ENCODE measurements at regions not wholly inside any gene's neighbourhood (a gene's known extent, or its start where the extent isn't known, plus 50 kb on each side); places are given as distances from the start of the nearest gene placed in this dataset.
"Not testable (repeated sequence)": the region's sequence is repeated elsewhere in the genome, so short reads cannot be mapped to it uniquely, and the experiment has no call there.

- DNase-seq (ENCODE audit: low read depth in 6 of 9, low spot score in 9 of 9) = no peak
- Histone ChIP-seq H3K4me3 (ENCODE audit: low read length in 2 of 2) (no peak overlapping the region), H3K27me3 (ENCODE audit: control insufficient read depth in 2 of 2, insufficient read depth in 1 of 2, low read length in 1 of 2) (no peaks in the 10 kb centered on the region), H3K9me3 (ENCODE audit: control insufficient read depth in 2 of 2, insufficient read depth in 1 of 2, low read length in 1 of 2) (no peaks in the 10 kb centered on the region), H3K36me3 (ENCODE audit: control insufficient read depth in 2 of 2, insufficient read depth in 2 of 2, low read length in 1 of 2) (no peaks in the 10 kb centered on the region), H3K27ac (ENCODE audit: low read depth in 1 of 2, low read length in 1 of 2) (no peak overlapping the region), H3K4me1 (ENCODE audit: control insufficient read depth in 2 of 2, insufficient read depth in 2 of 2, low read length in 2 of 2) (no peaks in the 10 kb centered on the region)
- WGBS = 95% methylated on average over 4 of the region's 4 CpGs
Measured at GRCh38 chr5:158461240-158461854, 602.4 kb upstream of the CLINT1 start.

GRCh38 chr5:158458086-158458485 lies 599.1 kb upstream of the CLINT1 start:
- H3K27me3 ChIP-seq (ENCODE audit: control insufficient read depth in 2 of 2, insufficient read depth in 1 of 2, low read length in 1 of 2) = no peaks in the 10 kb centered on the region
- WGBS = 91% methylated on average over 2 of the region's 2 CpGs
- H3K9me3 ChIP-seq (ENCODE audit: control insufficient read depth in 2 of 2, insufficient read depth in 1 of 2, low read length in 1 of 2) = no peaks in the 10 kb centered on the region
- H3K4me3 ChIP-seq (ENCODE audit: low read length in 2 of 2) = no peak overlapping the region
- no peak overlapping the region for H3K27ac ChIP-seq (ENCODE audit: low read depth in 1 of 2, low read length in 1 of 2)
- DNase-seq (ENCODE audit: low read depth in 6 of 9, low spot score in 9 of 9) = no peak
- H3K36me3 ChIP-seq (ENCODE audit: control insufficient read depth in 2 of 2, insufficient read depth in 2 of 2, low read length in 1 of 2) = no peaks in the 10 kb centered on the region
- H3K4me1 ChIP-seq (ENCODE audit: control insufficient read depth in 2 of 2, insufficient read depth in 2 of 2, low read length in 2 of 2) = no peaks in the 10 kb centered on the region

- no peaks in the 10 kb centered on the region for H3K4me1 ChIP-seq (ENCODE audit: control insufficient read depth in 2 of 2, insufficient read depth in 2 of 2, low read length in 2 of 2)
- no peaks in the 10 kb centered on the region for H3K9me3 ChIP-seq (ENCODE audit: control insufficient read depth in 2 of 2, insufficient read depth in 1 of 2, low read length in 1 of 2)
- H3K36me3 ChIP-seq (ENCODE audit: control insufficient read depth in 2 of 2, insufficient read depth in 2 of 2, low read length in 1 of 2) = no peaks in the 10 kb centered on the region
- H3K27ac ChIP-seq (ENCODE audit: low read depth in 1 of 2, low read length in 1 of 2) = no peak overlapping the region
- DNase-seq (ENCODE audit: low read depth in 6 of 9, low spot score in 9 of 9) = no peak
- no peaks in the 10 kb centered on the region for H3K27me3 ChIP-seq (ENCODE audit: control insufficient read depth in 2 of 2, insufficient read depth in 1 of 2, low read length in 1 of 2)
- 86% methylated on average over 1 of the region's 1 CpG for WGBS
- H3K4me3 ChIP-seq (ENCODE audit: low read length in 2 of 2) = no peak overlapping the region
Measured at GRCh38 chr5:158456756-158457155, 597.8 kb upstream of the CLINT1 start.

GRCh38 chr5:158456241-158456640 lies 597.3 kb upstream of the CLINT1 start:
- Histone ChIP-seq H3K36me3 (ENCODE audit: control insufficient read depth in 2 of 2, insufficient read depth in 2 of 2, low read length in 1 of 2) (no peaks in the 10 kb centered on the region), H3K27ac (ENCODE audit: low read depth in 1 of 2, low read length in 1 of 2) (no peak overlapping the region), H3K4me3 (ENCODE audit: low read length in 2 of 2) (no peak overlapping the region), H3K9me3 (ENCODE audit: control insufficient read depth in 2 of 2, insufficient read depth in 1 of 2, low read length in 1 of 2) (no peaks in the 10 kb centered on the region), H3K27me3 (ENCODE audit: control insufficient read depth in 2 of 2, insufficient read depth in 1 of 2, low read length in 1 of 2) (no peaks in the 10 kb centered on the region), H3K4me1 (ENCODE audit: control insufficient read depth in 2 of 2, insufficient read depth in 2 of 2, low read length in 2 of 2) (no peaks in the 10 kb centered on the region)
- 94% methylated on average over 3 of the region's 3 CpGs for WGBS
- no peak for DNase-seq (ENCODE audit: low read depth in 6 of 9, low spot score in 9 of 9)

- H3K36me3 ChIP-seq (ENCODE audit: control insufficient read depth in 2 of 2, insufficient read depth in 2 of 2, low read length in 1 of 2) = no peaks in the 10 kb centered on the region
- no peak for DNase-seq (ENCODE audit: low read depth in 6 of 9, low spot score in 9 of 9)
- H3K9me3 ChIP-seq (ENCODE audit: control insufficient read depth in 2 of 2, insufficient read depth in 1 of 2, low read length in 1 of 2) = no peaks in the 10 kb centered on the region
- no peaks in the 10 kb centered on the region for H3K27me3 ChIP-seq (ENCODE audit: control insufficient read depth in 2 of 2, insufficient read depth in 1 of 2, low read length in 1 of 2)
- 90% methylated on average over 13 of the region's 13 CpGs for WGBS
- H3K4me1 ChIP-seq (ENCODE audit: control insufficient read depth in 2 of 2, insufficient read depth in 2 of 2, low read length in 2 of 2) = no peaks in the 10 kb centered on the region
- no peak overlapping the region for H3K4me3 ChIP-seq (ENCODE audit: low read length in 2 of 2)
- H3K27ac ChIP-seq (ENCODE audit: low read depth in 1 of 2, low read length in 1 of 2) = peak overlapping the region in 1 of 2 donors; percentile 15
Measured at GRCh38 chr5:158451993-158452672, 593.2 kb upstream of the CLINT1 start.

GRCh38 chr5:158451203-158451992 lies 592.5 kb upstream of the CLINT1 start:
- no peaks in the 10 kb centered on the region for H3K4me1 ChIP-seq (ENCODE audit: control insufficient read depth in 2 of 2, insufficient read depth in 2 of 2, low read length in 2 of 2)
- DNase-seq (ENCODE audit: low read depth in 6 of 9, low spot score in 9 of 9) = no peak
- 94% methylated on average over 8 of the region's 8 CpGs for WGBS
- H3K4me3 ChIP-seq (ENCODE audit: low read length in 2 of 2) = no peak overlapping the region
- peaks cover 0 to 7% of the 10 kb centered on the region in 2 donors for H3K9me3 ChIP-seq (ENCODE audit: control insufficient read depth in 2 of 2, insufficient read depth in 1 of 2, low read length in 1 of 2)
- H3K36me3 ChIP-seq (ENCODE audit: control insufficient read depth in 2 of 2, insufficient read depth in 2 of 2, low read length in 1 of 2) = no peaks in the 10 kb centered on the region
- peak overlapping the region in 1 of 2 donors; percentile 15 for H3K27ac ChIP-seq (ENCODE audit: low read depth in 1 of 2, low read length in 1 of 2)
- H3K27me3 ChIP-seq (ENCODE audit: control insufficient read depth in 2 of 2, insufficient read depth in 1 of 2, low read length in 1 of 2) = no peaks in the 10 kb centered on the region

GRCh38 chr5:158450751-158451171 lies 591.8 kb upstream of the CLINT1 start:
- no peak overlapping the region for H3K4me3 ChIP-seq (ENCODE audit: low read length in 2 of 2)
- 85% methylated on average over 5 of the region's 5 CpGs for WGBS
- no peaks in the 10 kb centered on the region for H3K27me3 ChIP-seq (ENCODE audit: control insufficient read depth in 2 of 2, insufficient read depth in 1 of 2, low read length in 1 of 2)
- H3K4me1 ChIP-seq (ENCODE audit: control insufficient read depth in 2 of 2, insufficient read depth in 2 of 2, low read length in 2 of 2) = no peaks in the 10 kb centered on the region
- H3K9me3 ChIP-seq (ENCODE audit: control insufficient read depth in 2 of 2, insufficient read depth in 1 of 2, low read length in 1 of 2) = peaks cover 0 to 11% of the 10 kb centered on the region in 2 donors
- H3K36me3 ChIP-seq (ENCODE audit: control insufficient read depth in 2 of 2, insufficient read depth in 2 of 2, low read length in 1 of 2) = no peaks in the 10 kb centered on the region
- H3K27ac ChIP-seq (ENCODE audit: low read depth in 1 of 2, low read length in 1 of 2) = no peak overlapping the region
- DNase-seq (ENCODE audit: low read depth in 6 of 9, low spot score in 9 of 9) = no peak

- H3K4me3 ChIP-seq (ENCODE audit: low read length in 2 of 2); H3K36me3 ChIP-seq (ENCODE audit: control insufficient read depth in 2 of 2, insufficient read depth in 2 of 2, low read length in 1 of 2); H3K4me1 ChIP-seq (ENCODE audit: control insufficient read depth in 2 of 2, insufficient read depth in 2 of 2, low read length in 2 of 2); DNase-seq (ENCODE audit: low read depth in 6 of 9, low spot score in 9 of 9); H3K27me3 ChIP-seq (ENCODE audit: control insufficient read depth in 2 of 2, insufficient read depth in 1 of 2, low read length in 1 of 2); H3K27ac ChIP-seq (ENCODE audit: low read depth in 1 of 2, low read length in 1 of 2): not testable (repeated sequence)
- peaks cover 0 to 21% of the 10 kb centered on the region in 2 donors for H3K9me3 ChIP-seq (ENCODE audit: control insufficient read depth in 2 of 2, insufficient read depth in 1 of 2, low read length in 1 of 2)
- WGBS = 81% methylated on average over 6 of the region's 6 CpGs
Measured at GRCh38 chr5:158446761-158447160, 587.8 kb upstream of the CLINT1 start.

GRCh38 chr5:158439204-158439603 lies 580.3 kb upstream of the CLINT1 start:
- not testable (repeated sequence) for H3K27me3 ChIP-seq (ENCODE audit: control insufficient read depth in 2 of 2, insufficient read depth in 1 of 2, low read length in 1 of 2); H3K9me3 ChIP-seq (ENCODE audit: control insufficient read depth in 2 of 2, insufficient read depth in 1 of 2, low read length in 1 of 2); H3K36me3 ChIP-seq (ENCODE audit: control insufficient read depth in 2 of 2, insufficient read depth in 2 of 2, low read length in 1 of 2); DNase-seq (ENCODE audit: low read depth in 6 of 9, low spot score in 9 of 9); H3K27ac ChIP-seq (ENCODE audit: low read depth in 1 of 2, low read length in 1 of 2); H3K4me3 ChIP-seq (ENCODE audit: low read length in 2 of 2)
- peaks cover 15 to 16% of the 10 kb centered on the region in 2 donors for H3K4me1 ChIP-seq (ENCODE audit: control insufficient read depth in 2 of 2, insufficient read depth in 2 of 2, low read length in 2 of 2)
- 97% methylated on average over 3 of the region's 3 CpGs for WGBS
